Dendritic cell treated with granulocyte-macrophage colony-stimulating factor and Interleukin-4, amounts not matched to agents 40 ng/mL and 50 ng/mL, for 4 days (primary cell): ENCODE measurements at regions not wholly inside any gene's neighbourhood (a gene's known extent, or its start where the extent isn't known, plus 50 kb on each side); places are given as distances from the start of the nearest gene placed in this dataset.

Source experiments
- H3K27ac Mint-ChIP-seq: one replicate; pipeline ENCODE4 v1.8.0; 2022; ENCODE audit warnings: mild to moderate bottlenecking, mixed read lengths
- H3K27me3 Mint-ChIP-seq: one replicate; pipeline ENCODE4 v1.8.0; 2022; ENCODE audit warnings: mild to moderate bottlenecking, mixed read lengths
- H3K36me3 Mint-ChIP-seq: one replicate; pipeline ENCODE4 v1.8.0; 2022; ENCODE audit warnings: low read depth, mixed read lengths
- H3K4me1 Mint-ChIP-seq: one replicate; pipeline ENCODE4 v1.8.0; 2022; ENCODE audit warnings: low read depth, mixed read lengths
- H3K4me3 Mint-ChIP-seq: one replicate; pipeline ENCODE4 v1.8.0; 2022; ENCODE audit warnings: mild to moderate bottlenecking, moderate library complexity, mixed read lengths
- H3K9me3 Mint-ChIP-seq: one replicate; pipeline ENCODE4 v1.8.0; 2022; ENCODE audit warnings: mixed read lengths
- intact Hi-C: fragments of 100-400 bp; cut with micrococcal nuclease; formaldehyde crosslinking; loops from one replicate; pipeline ENCODE4 v1.15.0; 2022

DNA sequence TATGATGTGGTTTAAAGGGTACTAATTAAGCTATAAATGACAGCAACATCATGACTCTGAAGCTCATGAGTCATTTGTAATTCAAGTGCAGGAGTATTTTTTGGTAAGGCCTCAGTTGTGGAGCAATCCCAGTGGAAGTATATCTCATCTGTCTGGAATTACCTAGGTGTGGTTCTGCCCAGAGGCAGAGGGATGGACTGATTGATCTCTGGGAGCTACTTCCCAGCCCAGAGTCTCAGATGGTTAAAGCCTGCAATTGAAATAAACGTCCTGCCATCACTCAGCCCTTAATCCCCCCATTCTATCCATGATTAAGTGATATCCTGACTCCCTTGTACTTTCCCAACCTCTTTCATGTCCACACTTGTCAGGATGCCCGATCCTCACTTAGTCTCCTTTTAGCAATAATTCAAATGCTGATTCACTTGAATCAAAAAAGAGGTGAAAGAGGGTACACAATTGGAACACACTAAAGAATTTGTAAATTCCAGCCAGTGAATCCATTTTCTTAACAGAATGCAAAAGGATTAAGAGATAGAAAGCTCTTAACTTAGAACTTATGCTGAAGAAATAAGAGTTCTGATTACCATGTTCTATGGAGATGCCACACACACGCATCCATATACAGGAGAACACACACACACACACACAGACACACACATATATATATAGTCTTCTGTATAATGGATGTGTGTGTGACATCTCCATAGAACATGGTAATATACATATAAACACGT, 664.4 kb downstream of the NYAP2 start:
- peaks cover 23% of the 10 kb centered on the region for H3K4me1 Mint-ChIP-seq
- no peak overlapping the region for H3K27ac Mint-ChIP-seq
- intact Hi-C loops: no loop called here
- H3K27me3 Mint-ChIP-seq: no peaks in the 10 kb centered on the region
- H3K4me3 Mint-ChIP-seq: no peak overlapping the region
- no peaks in the 10 kb centered on the region for H3K36me3 Mint-ChIP-seq
- H3K9me3 Mint-ChIP-seq: no peaks in the 10 kb centered on the region

- H3K27ac Mint-ChIP-seq: no peak overlapping the region
- intact Hi-C loops: no loop called here
- no peaks in the 10 kb centered on the region for H3K36me3 Mint-ChIP-seq
- no peaks in the 10 kb centered on the region for H3K27me3 Mint-ChIP-seq
- H3K4me1 Mint-ChIP-seq: peaks cover 33% of the 10 kb centered on the region
- no peaks in the 10 kb centered on the region for H3K9me3 Mint-ChIP-seq
- no peak overlapping the region for H3K4me3 Mint-ChIP-seq
Measured at GRCh38 chr2:226059961-226060627, 660.6 kb downstream of the NYAP2 start.

DNA sequence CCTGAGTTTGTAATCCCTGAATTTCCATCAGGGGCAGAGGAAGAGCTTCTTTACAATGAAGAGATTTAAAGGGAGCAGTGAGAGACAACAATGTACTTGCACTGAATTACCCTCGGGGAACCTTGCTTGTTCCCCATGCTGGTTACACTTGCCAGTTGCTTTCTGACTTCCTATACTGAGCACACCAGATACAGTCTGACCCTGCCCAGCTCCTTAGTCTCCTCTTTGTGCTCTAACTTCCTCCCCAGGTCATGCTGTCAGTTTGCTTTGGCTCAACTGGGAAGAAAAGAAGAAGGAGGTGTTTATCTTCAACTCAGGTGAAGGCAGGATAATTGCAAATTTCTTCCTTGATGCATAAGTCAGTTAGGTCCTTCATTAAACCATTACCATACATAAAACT, 658.4 kb downstream of the NYAP2 start:
- H3K9me3 Mint-ChIP-seq: no peaks in the 10 kb centered on the region
- H3K4me3 Mint-ChIP-seq: no peak overlapping the region
- no peaks in the 10 kb centered on the region for H3K36me3 Mint-ChIP-seq
- intact Hi-C loops: no loop called here
- H3K27ac Mint-ChIP-seq: no peak overlapping the region
- peaks cover 33% of the 10 kb centered on the region for H3K4me1 Mint-ChIP-seq
- no peaks in the 10 kb centered on the region for H3K27me3 Mint-ChIP-seq

GRCh38 chr2:226057365-226057764, 657.9 kb downstream of the NYAP2 start:
- no peak overlapping the region for H3K4me3 Mint-ChIP-seq
- no peaks in the 10 kb centered on the region for H3K27me3 Mint-ChIP-seq
- H3K27ac Mint-ChIP-seq: no peak overlapping the region
- intact Hi-C loops: no loop called here
- peaks cover 34% of the 10 kb centered on the region for H3K4me1 Mint-ChIP-seq
- no peaks in the 10 kb centered on the region for H3K9me3 Mint-ChIP-seq
- H3K36me3 Mint-ChIP-seq: no peaks in the 10 kb centered on the region

DNA sequence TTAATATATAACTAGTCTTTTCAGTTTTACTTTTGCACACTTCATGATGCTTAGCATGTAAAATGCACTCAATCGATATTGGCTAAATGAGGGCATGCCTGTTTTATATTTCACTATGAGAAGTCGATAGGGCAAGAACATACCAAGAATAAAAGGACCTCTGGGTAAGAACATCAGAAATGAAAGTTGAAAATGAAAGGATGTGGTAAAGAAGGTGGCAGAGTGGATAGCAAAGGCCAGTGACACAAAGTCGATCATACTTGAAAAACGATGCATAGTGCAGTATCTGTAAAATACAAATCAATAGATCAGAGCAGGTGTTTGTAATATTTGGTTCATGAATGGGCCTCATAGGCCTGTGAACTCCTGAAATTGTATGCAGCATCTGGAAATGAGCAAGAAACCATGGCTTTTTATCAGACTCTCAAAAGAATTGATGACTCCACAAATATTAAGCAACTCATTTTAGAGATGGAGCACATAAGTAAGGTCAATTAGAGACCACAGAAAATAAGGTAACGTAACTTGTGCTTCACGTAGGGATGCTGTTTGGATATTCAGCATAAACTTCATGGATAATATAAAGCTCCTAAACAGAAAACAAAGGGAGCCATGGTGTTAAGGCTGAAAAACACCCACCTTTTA, 653.4 kb downstream of the NYAP2 start:
- H3K4me1 Mint-ChIP-seq: peaks cover 20% of the 10 kb centered on the region
- intact Hi-C loops: no loop called here

DNA sequence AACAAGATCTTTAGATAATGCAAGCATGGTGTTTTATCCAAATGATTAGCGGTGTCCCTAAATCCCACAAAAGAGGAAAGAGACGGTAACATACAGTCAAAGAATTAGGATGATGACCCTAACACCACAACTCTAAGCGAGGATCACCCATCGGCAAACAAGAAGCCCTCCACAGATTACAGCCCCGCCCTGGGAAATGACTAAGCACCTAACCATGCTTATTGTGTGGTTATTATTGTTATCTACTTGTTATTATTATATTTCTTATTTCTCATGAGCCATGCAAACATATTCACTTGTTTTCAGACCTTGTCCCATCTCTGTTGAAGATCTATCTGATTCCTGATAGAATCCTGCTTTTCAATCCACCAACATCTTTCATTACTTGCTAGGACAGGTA, 651.3 kb downstream of the NYAP2 start:
- Mint-ChIP-seq H3K9me3 (no peaks in the 10 kb centered on the region), H3K27ac (no peak overlapping the region), H3K4me1 (peaks cover 15% of the 10 kb centered on the region), H3K27me3 (no peaks in the 10 kb centered on the region), H3K4me3 (no peak overlapping the region), H3K36me3 (no peaks in the 10 kb centered on the region)
- intact Hi-C loops: no loop called here

More for the DNA sequence above, 653.4 kb downstream of the NYAP2 start:
- Mint-ChIP-seq H3K27ac (no peak overlapping the region), H3K36me3 (no peaks in the 10 kb centered on the region), H3K9me3 (no peaks in the 10 kb centered on the region), H3K4me3 (no peak overlapping the region), H3K27me3 (no peaks in the 10 kb centered on the region)

- Mint-ChIP-seq H3K27ac (no peak overlapping the region), H3K9me3 (no peaks in the 10 kb centered on the region), H3K4me1 (peaks cover 15% of the 10 kb centered on the region), H3K4me3 (no peak overlapping the region), H3K36me3 (no peaks in the 10 kb centered on the region), H3K27me3 (no peaks in the 10 kb centered on the region)
- intact Hi-C loops: no loop called here
Measured at GRCh38 chr2:226048611-226049010, 649.1 kb downstream of the NYAP2 start.

GRCh38 chr2:226045080-226045479, 645.6 kb downstream of the NYAP2 start:
- no peaks in the 10 kb centered on the region for H3K9me3 Mint-ChIP-seq
- intact Hi-C loops: no loop called here
- no peaks in the 10 kb centered on the region for H3K36me3 Mint-ChIP-seq
- no peaks in the 10 kb centered on the region for H3K4me1 Mint-ChIP-seq
- H3K27me3 Mint-ChIP-seq: no peaks in the 10 kb centered on the region
- H3K4me3 Mint-ChIP-seq: no peak overlapping the region
- H3K27ac Mint-ChIP-seq: no peak overlapping the region

DNA sequence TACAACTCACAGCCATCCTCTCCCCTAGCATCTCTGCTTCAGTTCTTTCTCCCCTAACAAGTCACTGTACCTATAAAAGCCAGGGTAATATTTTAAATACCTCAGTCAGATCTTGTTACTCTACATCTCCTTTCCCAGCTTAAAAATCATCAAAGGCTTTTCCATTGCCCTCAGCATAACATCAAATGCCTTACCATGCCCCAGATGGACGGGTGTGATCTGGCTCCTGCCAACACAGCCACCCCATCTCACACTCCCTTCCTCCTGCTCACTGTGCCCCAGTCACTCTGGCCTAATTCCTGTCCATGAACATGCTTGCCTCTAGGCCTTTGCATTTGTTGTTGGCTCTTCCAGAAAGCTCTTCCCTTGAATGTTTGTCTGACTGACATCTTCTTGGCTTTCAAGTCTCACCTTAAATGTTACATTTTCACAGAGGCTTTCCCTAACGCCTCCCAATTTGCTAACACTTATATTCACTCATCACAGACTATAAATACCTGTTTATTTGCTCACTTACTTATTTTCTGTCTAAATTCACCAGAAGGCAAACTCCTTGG, 640.9 kb downstream of the NYAP2 start:
- H3K4me3 Mint-ChIP-seq: no peak overlapping the region
- no peaks in the 10 kb centered on the region for H3K36me3 Mint-ChIP-seq
- no peak overlapping the region for H3K27ac Mint-ChIP-seq
- intact Hi-C loops: no loop called here
- no peaks in the 10 kb centered on the region for H3K9me3 Mint-ChIP-seq
- peaks cover 7% of the 10 kb centered on the region for H3K4me1 Mint-ChIP-seq
- H3K27me3 Mint-ChIP-seq: no peaks in the 10 kb centered on the region

DNA sequence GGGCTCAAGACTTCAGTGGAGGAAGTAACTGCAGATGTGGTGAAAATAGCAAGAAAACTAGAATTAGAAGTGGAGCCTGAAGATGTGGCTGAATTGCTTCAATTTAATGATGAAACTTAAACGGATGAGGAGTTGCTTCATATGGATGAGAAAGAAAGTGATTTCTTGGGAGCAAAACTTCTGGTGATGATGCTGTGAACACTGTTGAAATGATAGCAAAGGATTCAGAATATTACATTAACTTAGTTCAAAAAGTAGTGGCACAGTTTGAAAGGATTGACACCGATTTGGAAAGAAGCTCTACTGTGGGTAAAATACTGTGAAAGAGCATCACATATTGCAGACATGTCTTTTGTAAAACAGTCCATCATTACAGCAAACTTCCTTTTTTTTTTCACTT, 638.0 kb downstream of the NYAP2 start:
- Mint-ChIP-seq H3K27ac (no peak overlapping the region), H3K9me3 (no peaks in the 10 kb centered on the region), H3K36me3 (no peaks in the 10 kb centered on the region), H3K4me3 (no peak overlapping the region), H3K4me1 (peaks cover 13% of the 10 kb centered on the region), H3K27me3 (no peaks in the 10 kb centered on the region)
- intact Hi-C loops: no loop called here

GRCh38 chr2:226031647-226032501, 632.4 kb downstream of the NYAP2 start:
- no peaks in the 10 kb centered on the region for H3K36me3 Mint-ChIP-seq
- H3K27me3 Mint-ChIP-seq: no peaks in the 10 kb centered on the region
- intact Hi-C loops: no loop called here
- no peak overlapping the region for H3K4me3 Mint-ChIP-seq
- peaks cover 6% of the 10 kb centered on the region for H3K9me3 Mint-ChIP-seq
- H3K4me1 Mint-ChIP-seq: peaks cover 30% of the 10 kb centered on the region
- H3K27ac Mint-ChIP-seq: no peak overlapping the region

DNA sequence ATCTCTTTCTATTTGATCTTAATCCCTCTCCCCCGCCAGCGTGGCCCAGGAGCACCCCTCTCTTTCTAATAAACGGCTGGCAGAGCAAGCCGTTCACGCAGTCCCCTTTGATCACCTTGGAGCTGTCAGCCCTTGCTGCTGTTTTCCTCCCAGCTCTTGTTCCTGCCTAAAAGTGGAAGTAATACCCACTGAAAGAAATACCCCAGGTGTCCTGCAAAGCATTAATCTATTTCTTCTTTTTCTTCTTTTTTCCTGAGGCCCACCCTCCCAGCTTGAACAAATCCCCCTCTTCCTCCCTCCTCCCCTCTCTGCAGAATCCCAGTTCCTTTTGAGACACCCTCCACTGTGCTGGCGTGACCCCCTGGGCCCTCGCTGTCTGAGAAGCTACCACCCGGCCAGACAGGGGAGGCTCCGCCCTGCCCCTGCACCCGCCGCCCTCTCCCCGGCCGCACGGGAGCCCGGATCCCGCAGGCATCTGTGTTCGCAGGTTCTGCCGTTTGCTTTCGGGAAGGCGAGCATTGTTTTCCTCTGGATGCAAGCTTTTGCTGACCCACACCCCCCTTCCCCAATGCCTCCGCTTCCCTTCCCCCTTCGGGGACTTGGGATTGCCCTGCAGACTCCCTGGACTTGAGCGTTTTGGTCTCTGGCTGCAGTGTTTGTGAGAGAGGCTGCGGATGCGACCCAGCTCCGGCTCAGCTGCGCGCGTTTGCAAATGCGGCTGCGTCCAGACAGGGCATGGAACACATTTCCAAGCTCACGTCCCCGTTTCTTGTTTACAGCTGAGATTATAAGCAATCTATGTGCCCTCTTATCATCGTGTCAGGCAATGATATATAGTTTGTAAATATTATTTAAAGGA, 631.5 kb downstream of the NYAP2 start:
- H3K4me1 Mint-ChIP-seq: peaks cover 30% of the 10 kb centered on the region
- intact Hi-C loops: no loop called here
- no peaks in the 10 kb centered on the region for H3K27me3 Mint-ChIP-seq
- peak overlapping the region; percentile 80 for H3K4me3 Mint-ChIP-seq
- H3K27ac Mint-ChIP-seq: peak overlapping the region; percentile 49
- no peaks in the 10 kb centered on the region for H3K36me3 Mint-ChIP-seq
- peaks cover 15% of the 10 kb centered on the region for H3K9me3 Mint-ChIP-seq

GRCh38 chr2:226030369-226030768, 630.9 kb downstream of the NYAP2 start:
- H3K9me3 Mint-ChIP-seq: peaks cover 17% of the 10 kb centered on the region
- intact Hi-C loops: no loop called here
- H3K36me3 Mint-ChIP-seq: no peaks in the 10 kb centered on the region
- H3K27me3 Mint-ChIP-seq: no peaks in the 10 kb centered on the region
- peaks cover 30% of the 10 kb centered on the region for H3K4me1 Mint-ChIP-seq
- H3K4me3 Mint-ChIP-seq: peak overlapping the region; percentile 80
- peak overlapping the region; percentile 49 for H3K27ac Mint-ChIP-seq
